ENCODE measurements at regions not wholly inside any gene's neighbourhood (a gene's known extent, or its start where the extent isn't known, plus 50 kb on each side); places are given as distances from the start of the nearest gene placed in this dataset.

DNA sequence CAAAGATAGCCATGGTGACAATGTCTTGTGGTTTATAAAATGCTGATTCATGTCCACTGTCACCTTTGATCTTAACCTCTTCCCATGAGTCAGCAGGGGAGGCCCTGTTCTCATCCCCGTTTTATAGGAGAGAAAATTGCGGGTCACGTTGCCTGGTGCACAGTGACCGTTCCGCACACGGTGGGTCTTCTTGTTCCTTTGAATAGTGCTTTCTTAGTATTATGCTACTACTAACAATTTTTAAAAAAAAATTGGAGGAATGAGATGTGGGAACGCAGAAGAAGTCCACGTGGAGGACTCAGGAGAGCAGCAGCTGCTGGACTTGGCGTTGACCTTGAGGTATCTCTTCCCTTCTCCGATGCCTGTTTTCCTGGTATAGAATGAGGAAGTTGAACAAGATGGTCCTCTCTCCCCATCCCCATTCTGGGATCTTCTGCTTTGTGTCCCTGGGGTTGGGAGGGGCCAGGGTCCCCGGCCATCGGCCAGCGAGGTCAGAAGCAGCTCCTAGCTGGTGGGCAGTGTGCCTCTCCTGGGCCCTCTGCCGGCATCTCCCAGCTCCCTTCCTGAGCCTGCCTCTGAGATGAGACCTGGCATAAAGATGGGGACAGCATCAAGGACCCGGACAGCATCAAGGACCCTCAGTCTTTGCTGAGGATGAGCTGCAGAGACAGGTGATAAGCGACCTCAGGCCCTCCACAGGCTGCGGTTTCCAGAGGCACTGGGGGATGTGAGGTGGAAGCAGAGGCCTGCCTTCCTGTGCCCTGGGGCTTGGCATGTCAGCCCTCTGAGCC, 143.9 kb downstream of the C9orf50 start:
- no peaks in the 10 kb centered on the region for H3K79me2 ChIP-seq (ENCODE audit: control insufficient read depth, low read length)
- no peak for TF ChIP-seq EZH2phosphoT487 (IDR thresholded peaks at IDR 0.05; ENCODE audit: borderline replicate concordance, low read length)
- TF ChIP-seq, protein P1, sequence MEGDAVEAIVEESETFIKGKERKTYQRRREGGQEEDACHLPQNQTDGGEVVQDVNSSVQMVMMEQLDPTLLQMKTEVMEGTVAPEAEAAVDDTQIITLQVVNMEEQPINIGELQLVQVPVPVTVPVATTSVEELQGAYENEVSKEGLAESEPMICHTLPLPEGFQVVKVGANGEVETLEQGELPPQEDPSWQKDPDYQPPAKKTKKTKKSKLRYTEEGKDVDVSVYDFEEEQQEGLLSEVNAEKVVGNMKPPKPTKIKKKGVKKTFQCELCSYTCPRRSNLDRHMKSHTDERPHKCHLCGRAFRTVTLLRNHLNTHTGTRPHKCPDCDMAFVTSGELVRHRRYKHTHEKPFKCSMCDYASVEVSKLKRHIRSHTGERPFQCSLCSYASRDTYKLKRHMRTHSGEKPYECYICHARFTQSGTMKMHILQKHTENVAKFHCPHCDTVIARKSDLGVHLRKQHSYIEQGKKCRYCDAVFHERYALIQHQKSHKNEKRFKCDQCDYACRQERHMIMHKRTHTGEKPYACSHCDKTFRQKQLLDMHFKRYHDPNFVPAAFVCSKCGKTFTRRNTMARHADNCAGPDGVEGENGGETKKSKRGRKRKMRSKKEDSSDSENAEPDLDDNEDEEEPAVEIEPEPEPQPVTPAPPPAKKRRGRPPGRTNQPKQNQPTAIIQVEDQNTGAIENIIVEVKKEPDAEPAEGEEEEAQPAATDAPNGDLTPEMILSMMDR (IDR thresholded peaks at IDR 0.05; ENCODE audit: low read depth, low read length, poor library complexity, severe bottlenecking): no peak
- no peak overlapping the region for H3K4me3 ChIP-seq (ENCODE audit: low read length)
- H3K27ac ChIP-seq (ENCODE audit: low read depth, low read length): no peak overlapping the region
- H3K9me2 ChIP-seq (replicated peaks; ENCODE audit: control insufficient read depth, low read length): no peaks in the 10 kb centered on the region
- H3K4me2 ChIP-seq (ENCODE audit: low read length): no peak overlapping the region
- H3K4me1 ChIP-seq (ENCODE audit: control insufficient read depth, low read length): no peaks in the 10 kb centered on the region
- no peaks in the 10 kb centered on the region for H3K27me3 ChIP-seq (ENCODE audit: control insufficient read depth, low read length)
- no peaks in the 10 kb centered on the region for H4K20me1 ChIP-seq (ENCODE audit: control insufficient read depth, insufficient read depth, low read depth, low read length)
- H3F3A ChIP-seq (ENCODE audit: control insufficient read depth, insufficient read depth): no peaks in the 10 kb centered on the region
- no peaks in the 10 kb centered on the region for H3K36me3 ChIP-seq (ENCODE audit: control insufficient read depth, low read length)
- H3K9me3 ChIP-seq (ENCODE audit: control insufficient read depth, insufficient read depth, low read length): peaks cover 7% of the 10 kb centered on the region

DNA sequence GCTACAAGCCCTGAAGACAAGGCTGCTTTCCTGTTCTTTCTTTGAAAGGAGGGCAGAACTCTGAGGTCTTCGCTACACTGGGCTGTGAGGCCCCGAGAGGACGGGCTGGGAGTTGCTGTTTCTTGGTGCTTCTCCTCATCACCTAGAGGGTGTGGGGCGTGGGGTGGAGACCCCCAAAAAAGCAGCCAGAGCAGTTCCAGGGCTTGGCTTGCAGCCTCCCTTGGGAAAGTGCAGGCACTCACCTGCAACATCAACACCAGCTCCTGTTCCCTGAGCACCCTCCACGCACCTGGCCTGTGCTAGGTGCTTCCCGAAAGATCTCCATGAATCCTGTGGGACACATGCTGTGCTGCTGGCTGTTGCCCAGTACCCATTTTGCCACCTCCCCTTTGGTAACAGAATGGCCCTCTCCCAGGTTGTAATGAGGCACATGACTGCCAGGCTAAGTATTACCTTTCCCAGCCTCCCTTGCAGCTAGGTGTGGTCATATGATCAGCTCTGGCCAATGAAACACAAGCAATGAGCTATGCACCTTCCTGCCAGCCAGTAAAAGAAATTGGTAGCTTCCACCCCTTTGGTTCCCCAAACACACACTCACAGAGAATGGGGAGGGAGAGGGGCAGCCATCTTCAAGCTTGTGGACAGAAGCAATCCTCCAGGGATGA, 146.0 kb downstream of the C9orf50 start:
- Histone ChIP-seq H3K27ac (ENCODE audit: low read depth, low read length) (no peak overlapping the region), H3K9me3 (ENCODE audit: control insufficient read depth, insufficient read depth, low read length) (peaks cover 7% of the 10 kb centered on the region), H3K9me2 (replicated peaks; ENCODE audit: control insufficient read depth, low read length) (no peaks in the 10 kb centered on the region), H3K79me2 (ENCODE audit: control insufficient read depth, low read length) (no peaks in the 10 kb centered on the region), H3K4me1 (ENCODE audit: control insufficient read depth, low read length) (no peaks in the 10 kb centered on the region), H3K27me3 (ENCODE audit: control insufficient read depth, low read length) (no peaks in the 10 kb centered on the region), H3K36me3 (ENCODE audit: control insufficient read depth, low read length) (no peaks in the 10 kb centered on the region), H3F3A (ENCODE audit: control insufficient read depth, insufficient read depth) (no peaks in the 10 kb centered on the region), H3K4me2 (ENCODE audit: low read length) (no peak overlapping the region), H3K4me3 (ENCODE audit: low read length) (no peak overlapping the region), H4K20me1 (ENCODE audit: control insufficient read depth, insufficient read depth, low read depth, low read length) (no peaks in the 10 kb centered on the region)
- TF ChIP-seq EZH2phosphoT487 (IDR thresholded peaks at IDR 0.05; ENCODE audit: borderline replicate concordance, low read length): no peak
- TF ChIP-seq, protein P1 (IDR thresholded peaks at IDR 0.05; ENCODE audit: low read depth, low read length, poor library complexity, severe bottlenecking): no peak

DNA sequence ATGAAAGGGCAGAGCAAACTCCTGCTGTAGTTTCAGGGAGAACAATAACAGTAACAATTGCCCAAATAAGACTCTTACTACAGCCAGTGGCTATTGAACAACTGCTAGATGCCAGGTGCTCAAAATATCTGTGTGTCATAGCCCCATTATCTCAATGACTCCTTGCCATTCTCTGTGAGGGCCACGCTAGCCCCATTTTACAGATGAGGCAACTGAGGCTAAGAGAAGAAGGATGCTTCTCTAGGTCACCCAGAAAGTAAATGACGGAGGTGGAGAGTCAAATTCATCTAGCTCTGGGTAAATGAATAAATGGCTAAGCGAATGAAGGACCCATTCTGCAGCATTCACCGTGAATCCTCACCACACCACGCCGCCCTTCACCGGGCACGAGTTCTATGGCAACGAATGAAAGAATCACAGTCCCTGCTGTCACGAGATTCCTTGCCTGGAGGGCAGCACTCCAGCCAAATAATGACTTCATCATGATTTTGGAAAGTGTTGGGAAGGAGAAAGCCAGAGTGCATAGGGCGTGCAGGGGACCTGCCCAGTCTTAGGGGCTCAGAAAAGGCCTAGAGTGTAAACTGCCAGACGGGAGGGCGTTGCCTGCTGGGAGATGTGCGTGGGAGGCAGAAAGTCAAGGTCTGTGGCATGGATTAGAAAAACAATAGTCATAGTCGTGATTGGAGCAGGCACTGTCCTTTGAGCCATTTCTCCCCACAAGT, 147.2 kb downstream of the C9orf50 start:
- Histone ChIP-seq H3K27ac (ENCODE audit: low read depth, low read length) (no peak overlapping the region), H3K4me1 (ENCODE audit: control insufficient read depth, low read length) (no peaks in the 10 kb centered on the region)

More for the DNA sequence above, 147.2 kb downstream of the C9orf50 start:
- H3K27me3 ChIP-seq (ENCODE audit: control insufficient read depth, low read length): no peaks in the 10 kb centered on the region
- no peak overlapping the region for H3K4me2 ChIP-seq (ENCODE audit: low read length)
- no peaks in the 10 kb centered on the region for H3K36me3 ChIP-seq (ENCODE audit: control insufficient read depth, low read length)
- no peak for TF ChIP-seq EZH2phosphoT487 (IDR thresholded peaks at IDR 0.05; ENCODE audit: borderline replicate concordance, low read length)
- TF ChIP-seq, protein P1 (IDR thresholded peaks at IDR 0.05; ENCODE audit: low read depth, low read length, poor library complexity, severe bottlenecking): no peak
- H3K9me3 ChIP-seq (ENCODE audit: control insufficient read depth, insufficient read depth, low read length): peaks cover 7% of the 10 kb centered on the region
- no peaks in the 10 kb centered on the region for H3F3A ChIP-seq (ENCODE audit: control insufficient read depth, insufficient read depth)
- no peaks in the 10 kb centered on the region for H4K20me1 ChIP-seq (ENCODE audit: control insufficient read depth, insufficient read depth, low read depth, low read length)
- no peaks in the 10 kb centered on the region for H3K9me2 ChIP-seq (replicated peaks; ENCODE audit: control insufficient read depth, low read length)
- H3K4me3 ChIP-seq (ENCODE audit: low read length): no peak overlapping the region
- no peaks in the 10 kb centered on the region for H3K79me2 ChIP-seq (ENCODE audit: control insufficient read depth, low read length)

All from DOHH2 (cell line).